ENCODE measurements at regions not wholly inside any gene's neighbourhood (a gene's known extent, or its start where the extent isn't known, plus 50 kb on each side); places are given as distances from the start of the nearest gene placed in this dataset.
A peak's percentile ranks its signal among the peaks of the same experiment; 100 is the strongest.

- DNase-seq (ENCODE audit: low spot score): no peak
Observed at GRCh38 chr10:62708569-62708968, 96.0 kb upstream of the ADO start.

- DNase-seq (ENCODE audit: low spot score): no peak
Observed at GRCh38 chr10:62709200-62709599, 95.3 kb upstream of the ADO start.

GRCh38 chr10:62710182-62710581, 94.3 kb upstream of the ADO start:
- no peak for DNase-seq (ENCODE audit: low spot score)

GRCh38 chr10:62715383-62715782, 89.1 kb upstream of the ADO start:
- no peak for DNase-seq (ENCODE audit: low spot score)

- DNase-seq (ENCODE audit: low spot score): no peak
Observed at GRCh38 chr10:62718585-62718984, 85.9 kb upstream of the ADO start.

GRCh38 chr10:62719061-62719460, 85.5 kb upstream of the ADO start:
- DNase-seq (ENCODE audit: low spot score): no peak

- DNase-seq (ENCODE audit: low spot score): no peak
Observed at GRCh38 chr10:62721687-62722086, 82.8 kb upstream of the ADO start.

GRCh38 chr10:62723375-62723774, 81.1 kb upstream of the ADO start:
- DNase-seq (ENCODE audit: low spot score): no peak

- DNase-seq (ENCODE audit: low spot score): no peak
Observed at GRCh38 chr10:62724465-62724864, 80.1 kb upstream of the ADO start.

GRCh38 chr10:62726142-62726541, 78.4 kb upstream of the ADO start:
- DNase-seq (ENCODE audit: low spot score): no peak

GRCh38 chr10:62726638-62727037, 77.9 kb upstream of the ADO start:
- DNase-seq (ENCODE audit: low spot score): no peak

- no peak for DNase-seq (ENCODE audit: low spot score)
Observed at GRCh38 chr10:62727934-62728333, 76.6 kb upstream of the ADO start.

- peak; percentile 48 for DNase-seq (ENCODE audit: low spot score)
Observed at GRCh38 chr10:62728479-62728878, 76.0 kb upstream of the ADO start.

- DNase-seq (ENCODE audit: low spot score): peak; percentile 82
Observed at GRCh38 chr10:62732841-62733653, 71.5 kb upstream of the ADO start.

GRCh38 chr10:62733654-62734293, 70.7 kb upstream of the ADO start:
- DNase-seq (ENCODE audit: low spot score): peak; percentile 53

GRCh38 chr10:62734781-62735463, 69.6 kb upstream of the ADO start:
- DNase-seq (ENCODE audit: low spot score): no peak

- peak; percentile 31 for DNase-seq (ENCODE audit: low spot score)
Observed at GRCh38 chr10:62735464-62736167, 68.9 kb upstream of the ADO start.

- DNase-seq (ENCODE audit: low spot score): no peak
Observed at GRCh38 chr10:62736168-62736546, 68.4 kb upstream of the ADO start.

- no peak for DNase-seq (ENCODE audit: low spot score)
Observed at GRCh38 chr10:62738916-62739315, 65.6 kb upstream of the ADO start.

- no peak for DNase-seq (ENCODE audit: low spot score)
Observed at GRCh38 chr10:62740885-62741745, 63.4 kb upstream of the ADO start.

- DNase-seq (ENCODE audit: low spot score): no peak
Observed at GRCh38 chr10:62741996-62742395, 62.5 kb upstream of the ADO start.

Data from H4 (cell line).